SU-DHL-6 (cell line): ENCODE measurements at regions not wholly inside any gene's neighbourhood (a gene's known extent, or its start where the extent isn't known, plus 50 kb on each side); places are given as distances from the start of the nearest gene placed in this dataset.

Source experiments
- EZH2phosphoT487 ChIP-seq: fragments of 200-600 bp; sonication (generic), shearing (Covaris generic); conservative IDR thresholded peaks from 2 replicates; pipeline ENCODE4 v1.6.1; 2018; ENCODE audit warnings: mild to moderate bottlenecking, antibody characterized with exemption, low read length, moderate library complexity, mixed read lengths
- TF ChIP-seq, protein P1 (sequence below): fragments of 200-600 bp; sonication (generic); IDR thresholded peaks from one replicate; pipeline ENCODE4 v1.5.1; 2017; ENCODE audit warnings: antibody characterized with exemption, mild to moderate bottlenecking, low read length, moderate library complexity; ENCODE audit not compliant: insufficient read depth, poor library complexity, severe bottlenecking

GRCh38 chr3:8103954-8104353, 397.7 kb upstream of the LMCD1 start:
- TF ChIP-seq, protein P1, sequence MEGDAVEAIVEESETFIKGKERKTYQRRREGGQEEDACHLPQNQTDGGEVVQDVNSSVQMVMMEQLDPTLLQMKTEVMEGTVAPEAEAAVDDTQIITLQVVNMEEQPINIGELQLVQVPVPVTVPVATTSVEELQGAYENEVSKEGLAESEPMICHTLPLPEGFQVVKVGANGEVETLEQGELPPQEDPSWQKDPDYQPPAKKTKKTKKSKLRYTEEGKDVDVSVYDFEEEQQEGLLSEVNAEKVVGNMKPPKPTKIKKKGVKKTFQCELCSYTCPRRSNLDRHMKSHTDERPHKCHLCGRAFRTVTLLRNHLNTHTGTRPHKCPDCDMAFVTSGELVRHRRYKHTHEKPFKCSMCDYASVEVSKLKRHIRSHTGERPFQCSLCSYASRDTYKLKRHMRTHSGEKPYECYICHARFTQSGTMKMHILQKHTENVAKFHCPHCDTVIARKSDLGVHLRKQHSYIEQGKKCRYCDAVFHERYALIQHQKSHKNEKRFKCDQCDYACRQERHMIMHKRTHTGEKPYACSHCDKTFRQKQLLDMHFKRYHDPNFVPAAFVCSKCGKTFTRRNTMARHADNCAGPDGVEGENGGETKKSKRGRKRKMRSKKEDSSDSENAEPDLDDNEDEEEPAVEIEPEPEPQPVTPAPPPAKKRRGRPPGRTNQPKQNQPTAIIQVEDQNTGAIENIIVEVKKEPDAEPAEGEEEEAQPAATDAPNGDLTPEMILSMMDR: no peak
- TF ChIP-seq EZH2phosphoT487: no peak
